IPS DF 19.7 (cell line): ENCODE measurements at regions not wholly inside any gene's neighbourhood (a gene's known extent, or its start where the extent isn't known, plus 50 kb on each side); places are given as distances from the start of the nearest gene placed in this dataset.

Experiments used
- DNase-seq: peaks from one replicate; pipeline ENCODE4 v3.0.0-alpha.2; 2013; ENCODE audit warnings: low read depth, low spot score

DNA sequence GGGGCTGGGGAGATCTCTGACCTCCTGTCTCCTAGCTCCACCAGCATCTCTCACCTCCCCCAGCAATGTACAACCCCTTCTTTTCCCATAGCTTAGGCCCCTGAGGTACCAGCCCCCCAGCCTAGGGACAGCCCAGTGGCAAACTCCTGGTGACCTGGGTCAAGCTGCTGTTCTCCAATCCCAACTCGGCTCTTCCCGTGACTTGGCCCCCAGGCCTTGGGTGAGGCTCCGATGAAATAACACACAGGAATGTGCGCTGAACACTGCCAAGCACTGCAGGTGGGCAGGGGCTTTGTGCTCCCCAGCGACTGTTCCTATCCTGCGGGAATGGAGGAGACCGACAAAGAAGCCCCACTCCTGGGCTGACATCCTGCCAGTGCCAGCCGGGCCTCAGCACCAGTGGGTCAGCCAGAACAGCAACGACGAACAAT, 63.7 kb upstream of the AMZ2 start:
- no peak for DNase-seq

GRCh38 chr17:68184816-68185436, 62.9 kb upstream of the AMZ2 start:
- no peak for DNase-seq

- no peak for DNase-seq
Measured at GRCh38 chr17:68185820-68186219, 62.0 kb upstream of the AMZ2 start.

- no peak for DNase-seq
Measured at GRCh38 chr17:68190495-68190894, 57.3 kb upstream of the AMZ2 start.

DNA sequence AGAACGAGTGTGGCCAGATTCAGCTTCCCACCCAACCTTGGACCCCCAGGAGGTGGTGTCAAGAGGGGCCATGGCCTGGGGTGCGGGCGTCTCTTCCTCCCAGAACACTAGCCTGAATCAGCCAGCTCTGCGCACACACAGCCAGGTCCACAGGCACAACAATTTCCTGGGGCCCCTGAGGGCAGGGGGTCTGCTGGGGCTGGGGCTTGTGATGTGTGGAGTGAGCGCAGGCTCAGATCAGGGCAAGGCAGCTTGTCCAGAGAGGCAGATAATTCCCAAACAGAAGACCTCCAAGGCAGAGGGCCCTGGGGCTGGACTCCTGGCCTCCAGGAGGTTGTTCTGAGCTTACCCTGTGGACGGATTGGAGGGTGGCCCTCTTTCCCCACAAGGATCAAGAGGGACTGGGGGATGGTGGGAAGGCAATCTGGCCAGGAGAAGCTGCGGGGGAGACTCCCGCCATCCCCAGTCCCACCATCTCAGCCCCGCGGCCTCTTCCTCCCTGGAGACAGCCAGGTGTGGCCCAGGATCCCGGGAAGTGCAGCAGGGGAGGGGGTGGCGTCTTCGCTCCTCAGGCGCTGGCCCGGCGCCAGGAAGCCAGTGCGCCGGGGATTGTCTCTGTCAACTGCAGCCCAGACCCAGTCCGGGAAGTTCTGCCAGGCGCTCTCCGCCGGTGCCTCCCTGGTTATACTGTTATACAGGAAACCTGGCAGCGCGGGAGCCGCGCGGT, 52.0 kb upstream of the AMZ2 start:
- no peak for DNase-seq

DNA sequence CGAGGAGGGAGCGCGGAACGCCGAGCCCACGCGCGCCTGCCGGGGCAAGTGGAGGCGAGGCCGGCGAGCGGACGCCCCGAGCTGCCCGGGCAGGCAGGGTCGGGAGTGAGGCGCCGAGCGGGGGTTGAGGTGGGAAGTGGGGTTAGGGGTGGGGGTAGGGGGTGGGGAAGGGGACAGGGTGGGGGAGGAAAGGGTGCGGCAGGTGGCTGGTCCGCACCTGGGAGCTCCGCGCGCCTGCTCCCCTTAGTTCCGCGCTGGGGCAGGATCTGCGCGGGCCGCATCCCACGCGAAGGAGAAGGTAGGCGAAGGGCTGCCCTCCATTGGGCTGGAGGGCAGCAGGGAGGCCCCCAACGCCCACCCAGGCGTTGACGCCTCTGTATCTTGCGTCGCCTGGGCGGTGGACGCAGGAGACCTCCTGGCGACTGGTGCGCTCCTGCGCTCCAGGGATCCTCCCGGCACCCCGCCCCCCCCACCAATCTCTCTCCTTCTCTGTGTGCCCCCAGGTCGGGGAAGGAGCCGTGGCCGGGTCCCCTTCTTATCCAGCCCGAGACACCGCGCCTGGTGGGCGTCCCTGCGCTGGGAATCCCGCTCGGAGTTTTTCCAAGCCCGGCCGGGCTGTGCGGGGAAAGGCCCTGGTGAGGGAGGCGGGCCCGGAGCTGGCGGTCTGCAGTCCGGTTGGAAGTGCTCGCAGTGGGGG, 51.3 kb upstream of the AMZ2 start:
- DNase-seq: no peak

DNA sequence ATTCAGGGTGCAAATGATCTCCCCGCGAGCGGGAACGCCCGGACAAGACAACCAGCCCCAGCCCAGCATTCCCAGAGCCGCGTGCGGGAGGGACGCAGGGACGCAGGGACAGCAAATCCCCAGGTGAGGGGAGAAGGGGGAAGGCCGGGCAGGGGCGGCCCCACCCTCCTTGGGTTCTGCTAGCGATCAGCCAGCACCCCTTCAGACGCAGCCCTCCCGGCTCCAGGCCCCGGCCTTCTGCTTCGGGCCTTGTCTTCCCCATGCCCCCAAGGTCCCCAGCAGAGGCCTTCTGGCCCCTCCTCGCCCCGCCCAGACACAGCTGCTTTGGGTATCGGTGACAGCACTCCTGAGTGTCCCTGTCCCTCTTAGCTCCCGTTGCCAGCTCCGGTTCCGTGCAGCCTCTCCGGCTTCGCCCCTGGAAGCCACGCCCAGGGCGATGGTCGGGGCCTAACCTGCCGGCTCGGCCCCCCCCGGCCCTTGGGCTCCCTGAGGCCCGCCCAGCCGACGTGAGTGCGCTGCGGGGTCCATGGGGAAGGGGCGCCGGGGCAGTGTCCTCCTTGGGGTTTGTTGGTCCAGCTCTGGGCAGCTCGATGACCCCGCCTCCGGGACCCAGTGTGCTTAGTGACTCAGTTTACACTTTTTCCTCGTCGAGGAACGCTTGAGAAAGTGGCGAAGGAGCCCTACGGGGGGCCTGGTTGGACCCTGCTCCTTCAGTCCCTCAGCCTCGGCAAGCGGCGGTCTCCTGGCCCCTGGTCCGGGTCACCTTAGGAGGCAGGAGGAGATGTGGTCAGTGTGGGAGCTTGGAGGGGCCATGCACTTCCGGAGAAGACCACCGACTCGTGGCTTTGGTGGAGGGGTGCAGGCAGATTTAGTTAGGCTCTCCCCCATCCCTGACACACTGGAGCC, 50.5 kb upstream of the AMZ2 start:
- no peak for DNase-seq

DNA sequence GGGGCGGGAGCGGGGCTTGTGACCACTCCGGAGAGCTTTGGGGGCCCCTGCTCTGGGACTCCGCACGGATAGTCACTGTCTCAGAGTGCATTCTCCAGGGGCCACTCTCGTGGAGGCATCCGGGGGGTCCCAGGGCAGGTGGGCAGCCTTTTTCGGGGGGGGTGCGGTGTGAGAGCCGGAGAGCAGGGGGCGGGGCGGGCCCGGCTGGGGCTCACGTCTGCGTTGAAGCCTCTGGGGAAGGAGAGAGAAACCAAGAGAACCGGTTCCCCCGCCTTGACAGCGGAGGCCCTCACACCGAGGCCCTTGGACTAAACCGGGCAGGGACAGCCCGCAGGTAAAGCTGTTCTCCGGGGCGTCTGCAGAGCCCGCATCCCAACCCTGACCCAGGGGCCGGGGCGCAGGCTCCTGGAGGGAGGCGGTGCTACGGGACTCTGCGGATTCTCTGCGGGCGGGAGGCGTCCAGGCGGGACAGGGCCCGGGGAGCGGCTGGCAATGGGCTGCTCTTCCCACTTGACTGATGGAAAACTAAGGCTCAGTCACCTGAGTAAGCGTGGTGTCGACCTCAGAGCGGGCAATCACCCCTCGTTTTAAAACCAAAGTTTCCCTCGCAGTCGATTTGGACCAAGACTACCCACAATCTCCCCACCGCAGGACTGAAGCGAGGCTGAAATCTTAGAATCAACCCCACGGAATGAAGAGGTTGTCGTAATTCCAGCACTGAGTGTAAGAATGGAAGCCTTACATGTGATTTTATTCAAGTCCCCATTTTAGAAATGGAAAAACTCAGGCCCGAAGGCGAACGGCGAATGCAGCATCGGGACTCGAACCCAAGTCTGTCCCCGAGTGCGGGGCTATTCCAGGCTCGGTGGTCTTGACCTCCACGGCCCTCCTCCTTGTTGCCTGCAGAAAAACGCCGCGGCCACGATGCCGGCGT, 49.6 kb upstream of the AMZ2 start:
- no peak for DNase-seq
